BLaER1 treated with 17β-estradiol and CSF1 and Interleukin-3, amounts not matched to agents 10 nM and 100 nM (cell line): ENCODE measurements at regions not wholly inside any gene's neighbourhood (a gene's known extent, or its start where the extent isn't known, plus 50 kb on each side); places are given as distances from the start of the nearest gene placed in this dataset.

Experiments used
- H3K27ac ChIP-seq, 11 experiments: shearing (Covaris generic); formaldehyde crosslinking; 2 replicates each; pipeline ENCODE4 v1.8.1; 2022
- H3K27me3 ChIP-seq, 11 experiments: shearing (Covaris generic); formaldehyde crosslinking; 2 replicates each; pipeline ENCODE4 v1.8.1; 2022
- H3K36me3 ChIP-seq, 11 experiments: shearing (Covaris generic); formaldehyde crosslinking; 2 replicates each; pipeline ENCODE4 v1.8.1; 2022
- H3K4me1 ChIP-seq, 10 experiments: shearing (Covaris generic); formaldehyde crosslinking; 2 replicates each; pipeline ENCODE4 v1.8.1; 2022
- H3K4me2 ChIP-seq, 11 experiments: shearing (Covaris generic); formaldehyde crosslinking; 2 replicates each; pipeline ENCODE4 v1.8.1; 2022
- H3K4me3 ChIP-seq, 10 experiments: shearing (Covaris generic); formaldehyde crosslinking; 2 replicates each; pipeline ENCODE4 v1.8.1; 2022
- H3K9ac ChIP-seq, 11 experiments: shearing (Covaris generic); formaldehyde crosslinking; 2 replicates each; pipeline ENCODE4 v1.8.1; 2022
- H3K9me3 ChIP-seq, 11 experiments: shearing (Covaris generic); formaldehyde crosslinking; replicated peaks in 1 of 11; 2 replicates each; pipeline ENCODE4 v1.8.1; 2022
- H4K20me1 ChIP-seq, 11 experiments: shearing (Covaris generic); formaldehyde crosslinking; 2 replicates each; pipeline ENCODE4 v1.8.1; 2022
- Cebpa-rat ChIP-seq, 11 experiments: shearing (Covaris generic); IDR thresholded peaks; 2 replicates each; pipeline ENCODE4 v1.8.1; 2022

DNA sequence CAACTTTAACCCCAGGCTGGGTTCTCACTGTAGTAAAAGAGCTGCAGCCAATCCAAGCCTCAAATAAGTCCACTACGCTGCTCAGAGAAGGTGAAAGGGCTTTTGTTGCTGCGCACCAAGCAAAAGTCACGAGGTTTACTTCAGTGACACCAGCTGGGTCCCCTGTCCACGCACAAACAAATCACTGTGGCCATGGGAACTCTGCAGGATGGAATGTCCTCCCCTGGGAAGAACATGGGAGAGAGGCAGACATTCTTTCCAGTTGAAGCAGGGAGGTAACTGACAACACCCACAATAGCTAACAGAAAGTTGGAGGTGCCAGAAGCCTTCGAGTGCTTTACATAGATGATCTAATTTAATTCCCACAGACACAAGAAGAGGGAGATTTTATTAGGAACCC is 181.9 kb downstream of the PMP22 start:
- Histone ChIP-seq H3K27me3 (no peaks in the 10 kb centered on the region), H3K27ac (no peak overlapping the region), H3K9me3 (no peaks in the 10 kb centered on the region), H3K4me1 (no peaks in the 10 kb centered on the region), H3K9ac (no peak overlapping the region), H3K4me3 (no peak overlapping the region), H3K36me3 (no peaks in the 10 kb centered on the region), H3K4me2 (no peak overlapping the region), H4K20me1 (no peaks in the 10 kb centered on the region)
- TF ChIP-seq Cebpa-rat (IDR thresholded peaks at IDR 0.05): no peak

DNA sequence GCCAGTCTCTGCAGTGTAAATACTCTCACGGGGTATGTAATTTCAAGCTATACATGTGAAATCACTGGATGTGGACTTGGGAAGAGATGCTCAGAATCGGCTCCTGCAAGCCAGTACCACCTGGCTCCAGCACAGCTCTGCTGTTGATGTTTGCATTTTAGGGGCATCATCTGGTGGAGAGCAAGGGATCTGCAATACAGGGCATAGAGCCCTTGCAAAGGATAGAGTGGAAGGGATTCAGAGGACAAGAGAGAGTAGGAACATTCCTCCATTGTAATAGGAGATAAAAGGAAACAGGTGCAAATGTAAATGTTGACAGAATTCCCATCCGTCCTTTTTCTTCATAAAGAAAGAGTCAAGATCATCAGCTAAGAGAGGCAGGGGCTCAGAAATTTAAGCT is 184.1 kb downstream of the PMP22 start:
- no peaks in the 10 kb centered on the region for H3K9me3 ChIP-seq
- H3K4me2 ChIP-seq: no peak overlapping the region
- no peaks in the 10 kb centered on the region for H4K20me1 ChIP-seq
- no peaks in the 10 kb centered on the region for H3K4me1 ChIP-seq
- H3K27ac ChIP-seq: no peak overlapping the region
- H3K27me3 ChIP-seq: no peaks in the 10 kb centered on the region
- H3K36me3 ChIP-seq: no peaks in the 10 kb centered on the region
- TF ChIP-seq Cebpa-rat (IDR thresholded peaks at IDR 0.05): no peak
- H3K9ac ChIP-seq: no peak overlapping the region
- no peak overlapping the region for H3K4me3 ChIP-seq

GRCh38 chr17:15078570-15078969 is 186.6 kb downstream of the PMP22 start:
- Histone ChIP-seq H3K4me2 (no peak overlapping the region), H3K9ac (no peak overlapping the region), H3K4me3 (no peak overlapping the region), H3K9me3 (no peaks in the 10 kb centered on the region), H3K36me3 (no peaks in the 10 kb centered on the region), H3K27me3 (no peaks in the 10 kb centered on the region), H3K4me1 (no peaks in the 10 kb centered on the region), H3K27ac (no peak overlapping the region), H4K20me1 (no peaks in the 10 kb centered on the region)
- TF ChIP-seq Cebpa-rat (IDR thresholded peaks at IDR 0.05): no peak

- Histone ChIP-seq H3K27me3 (no peaks in the 10 kb centered on the region), H3K9ac (no peak overlapping the region), H3K27ac (no peak overlapping the region), H4K20me1 (no peaks in the 10 kb centered on the region), H3K9me3 (no peaks in the 10 kb centered on the region), H3K36me3 (no peaks in the 10 kb centered on the region), H3K4me2 (no peak overlapping the region), H3K4me1 (no peaks in the 10 kb centered on the region), H3K4me3 (no peak overlapping the region)
- TF ChIP-seq Cebpa-rat (IDR thresholded peaks at IDR 0.05): no peak
These were observed 188.0 kb downstream of the PMP22 start for GRCh38 chr17:15076991-15077663.

DNA sequence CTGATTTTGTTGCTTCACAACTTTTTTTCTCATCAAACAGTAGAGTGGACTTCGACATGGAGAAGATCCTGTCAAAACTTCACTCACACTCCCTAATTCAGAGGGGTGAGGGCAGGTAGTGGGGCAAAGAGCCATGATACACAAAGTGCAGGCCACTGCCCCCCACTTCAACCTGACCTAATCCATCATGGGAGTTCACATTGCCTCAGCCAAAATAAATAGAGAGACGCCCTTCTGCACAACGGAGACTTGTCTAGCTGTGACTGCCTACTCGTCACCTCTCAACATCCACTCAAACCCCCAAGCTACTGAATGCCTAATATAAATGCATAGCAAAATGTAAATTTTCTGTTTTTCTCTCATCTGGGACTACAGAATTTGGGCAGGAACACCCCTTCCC is 213.2 kb downstream of the PMP22 start:
- no peaks in the 10 kb centered on the region for H3K27me3 ChIP-seq
- H3K36me3 ChIP-seq: no peaks in the 10 kb centered on the region
- no peak overlapping the region for H3K27ac ChIP-seq
- no peak for TF ChIP-seq Cebpa-rat (IDR thresholded peaks at IDR 0.05)
- H3K4me3 ChIP-seq: no peak overlapping the region
- H3K9ac ChIP-seq: no peak overlapping the region
- H3K4me1 ChIP-seq: no peaks in the 10 kb centered on the region
- no peaks in the 10 kb centered on the region for H4K20me1 ChIP-seq
- H3K9me3 ChIP-seq: no peaks in the 10 kb centered on the region
- H3K4me2 ChIP-seq: no peak overlapping the region

- Histone ChIP-seq H3K9me3 (no peaks in the 10 kb centered on the region), H4K20me1 (no peaks in the 10 kb centered on the region), H3K27ac (no peak overlapping the region), H3K9ac (no peak overlapping the region), H3K4me2 (no peak overlapping the region), H3K36me3 (no peaks in the 10 kb centered on the region), H3K4me1 (no peaks in the 10 kb centered on the region), H3K4me3 (no peak overlapping the region), H3K27me3 (no peaks in the 10 kb centered on the region)
- no peak for TF ChIP-seq Cebpa-rat (IDR thresholded peaks at IDR 0.05)
These were observed 215.3 kb downstream of the PMP22 start for GRCh38 chr17:15049795-15050160.

DNA sequence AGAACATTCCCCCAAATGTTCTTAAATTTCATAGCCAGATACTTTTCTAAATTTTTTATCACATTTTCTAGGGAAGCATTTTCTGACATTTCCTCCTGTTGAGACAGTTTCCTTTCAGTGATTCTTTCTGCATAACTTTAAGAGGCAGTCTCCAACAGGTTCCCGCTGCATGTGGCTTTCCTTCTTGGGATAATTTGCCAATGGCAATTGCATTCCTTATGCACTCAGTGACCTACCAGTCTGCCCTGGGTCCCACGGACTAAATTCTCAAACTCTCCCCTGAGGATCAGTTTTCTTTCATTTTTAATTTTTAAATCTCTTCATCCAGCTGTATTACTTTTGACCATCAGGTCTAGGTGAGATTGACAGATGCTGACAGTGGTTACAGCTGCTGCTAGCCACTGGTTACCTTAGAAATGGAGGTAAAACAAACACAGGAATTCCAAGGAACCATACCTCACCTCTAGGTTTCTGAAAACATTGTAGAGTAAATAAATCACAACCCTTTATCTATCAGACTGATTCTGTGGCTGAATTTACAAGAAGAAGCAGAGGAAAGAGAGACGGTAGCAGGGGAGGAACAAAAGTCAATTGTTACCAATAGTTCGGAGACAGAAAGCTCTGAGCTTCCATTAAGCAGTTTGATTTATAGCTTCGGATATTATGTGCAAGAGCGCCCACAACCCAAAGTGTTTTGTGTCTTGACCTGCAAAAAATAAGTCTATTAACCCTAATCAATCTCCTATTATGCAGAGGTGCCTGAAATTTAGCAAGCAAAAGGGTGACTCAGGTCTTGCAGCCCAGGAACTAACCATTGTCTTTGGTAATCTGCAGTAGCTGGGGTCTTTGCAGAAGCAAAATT is 216.0 kb downstream of the PMP22 start:
- Histone ChIP-seq H3K27ac (no peak overlapping the region), H3K4me1 (no peaks in the 10 kb centered on the region), H3K36me3 (no peaks in the 10 kb centered on the region), H3K9me3 (no peaks in the 10 kb centered on the region), H3K4me2 (no peak overlapping the region), H3K4me3 (no peak overlapping the region), H3K9ac (no peak overlapping the region), H3K27me3 (no peaks in the 10 kb centered on the region), H4K20me1 (no peaks in the 10 kb centered on the region)
- no peak for TF ChIP-seq Cebpa-rat (IDR thresholded peaks at IDR 0.05)

- TF ChIP-seq Cebpa-rat (IDR thresholded peaks at IDR 0.05): no peak
- no peaks in the 10 kb centered on the region for H3K27me3 ChIP-seq
- H4K20me1 ChIP-seq: no peaks in the 10 kb centered on the region
- no peak overlapping the region for H3K4me2 ChIP-seq
- H3K9me3 ChIP-seq: no peaks in the 10 kb centered on the region
- no peak overlapping the region for H3K4me3 ChIP-seq
- H3K9ac ChIP-seq: no peak overlapping the region
- H3K27ac ChIP-seq: no peak overlapping the region
- H3K4me1 ChIP-seq: no peaks in the 10 kb centered on the region
- no peaks in the 10 kb centered on the region for H3K36me3 ChIP-seq
These were observed 216.7 kb downstream of the PMP22 start for GRCh38 chr17:15048381-15048780.

DNA sequence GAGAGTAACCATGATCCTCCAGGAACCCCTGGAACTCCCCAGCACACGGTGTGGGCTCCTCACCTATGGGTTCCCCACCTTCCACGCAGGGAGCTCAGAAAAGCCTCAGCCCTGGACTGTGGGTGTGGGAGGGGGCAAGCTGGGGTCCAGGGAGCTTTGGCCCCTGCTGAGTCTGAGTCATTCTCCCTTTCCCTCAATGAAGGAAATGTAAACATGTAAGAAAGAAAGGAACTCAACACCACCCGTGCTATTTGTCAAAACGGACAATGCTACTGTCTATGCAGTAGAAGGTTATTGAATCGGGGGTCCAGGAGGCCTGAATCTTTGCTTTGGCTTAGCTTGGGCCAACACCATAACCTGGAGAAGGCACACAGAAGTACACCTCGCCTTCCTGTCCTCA is 222.8 kb downstream of the PMP22 start:
- no peak overlapping the region for H3K4me3 ChIP-seq
- TF ChIP-seq Cebpa-rat (IDR thresholded peaks at IDR 0.05): no peak

GRCh38 chr17:15039366-15039765 is 225.8 kb downstream of the PMP22 start:
- no peak overlapping the region for H3K27ac ChIP-seq

More for the DNA sequence above, 222.8 kb downstream of the PMP22 start:
- H3K4me2 ChIP-seq: no peak overlapping the region
- peaks cover 0 to 19% (median 4%) of the 10 kb centered on the region in 10 experiments; a peak in 9 of 20 replicates for H3K4me1 ChIP-seq
- H3K9me3 ChIP-seq: no peaks in the 10 kb centered on the region
- no peaks in the 10 kb centered on the region for H3K27me3 ChIP-seq
- no peaks in the 10 kb centered on the region for H4K20me1 ChIP-seq
- H3K27ac ChIP-seq: no peak overlapping the region
- no peaks in the 10 kb centered on the region for H3K36me3 ChIP-seq
- H3K9ac ChIP-seq: no peak overlapping the region

More at GRCh38 chr17:15039366-15039765, 225.8 kb downstream of the PMP22 start:
- Histone ChIP-seq H3K27me3 (no peaks in the 10 kb centered on the region), H4K20me1 (no peaks in the 10 kb centered on the region), H3K4me2 (peak overlapping the region in 3 of 11 experiments; percentile 51 to 74 (median 65); a peak in 6 of 22 replicates), H3K4me1 (peaks cover 0 to 24% (median 10%) of the 10 kb centered on the region in 10 experiments; a peak in 14 of 20 replicates), H3K9ac (no peak overlapping the region), H3K4me3 (no peak overlapping the region), H3K36me3 (no peaks in the 10 kb centered on the region), H3K9me3 (peaks cover 0 to 7% (median 0%) of the 10 kb centered on the region in 11 experiments; a peak in 3 of 22 replicates)
- no peak for TF ChIP-seq Cebpa-rat (IDR thresholded peaks at IDR 0.05)
